Smooth muscle cell (in vitro differentiated cells): ENCODE measurements at regions not wholly inside any gene's neighbourhood (a gene's known extent, or its start where the extent isn't known, plus 50 kb on each side); places are given as distances from the start of the nearest gene placed in this dataset.

Experiments
- DNase-seq: peaks from one replicate; lab custom pipeline; 2025; ENCODE audit not compliant: unreplicated experiment; lab: John Stamatoyannopoulos, UW
- H2AFZ ChIP-seq: fragments of 200-600 bp; sonication (generic); 2 replicates; pipeline ENCODE4 v1.6.0; 2016; ENCODE audit warnings: antibody characterized with exemption, low read depth, mild to moderate bottlenecking
- H3F3A ChIP-seq: fragments of 200-600 bp; sonication (generic); 2 replicates; pipeline ENCODE4 v1.6.0; 2017; ENCODE audit warnings: antibody characterized with exemption, low read depth
- H3K27ac ChIP-seq: fragments of 200-600 bp; sonication (generic); 2 replicates; pipeline ENCODE4 v1.5.1; 2016; ENCODE audit warnings: low read depth, mild to moderate bottlenecking
- H3K27me3 ChIP-seq: fragments of 200-600 bp; sonication (generic); 2 replicates; pipeline ENCODE4 v1.6.1; 2016; ENCODE audit warnings: low read depth, mild to moderate bottlenecking
- H3K36me3 ChIP-seq: fragments of 200-600 bp; sonication (generic); 2 replicates; pipeline ENCODE4 v1.5.1; 2016; ENCODE audit warnings: low read depth
- H3K4me1 ChIP-seq: fragments of 200-600 bp; sonication (generic); 2 replicates; pipeline ENCODE4 v1.5.1; 2016; ENCODE audit warnings: low read depth
- H3K4me2 ChIP-seq: fragments of 200-600 bp; sonication (generic); 2 replicates; pipeline ENCODE4 v1.6.0; 2016; ENCODE audit warnings: mild to moderate bottlenecking
- H3K4me3 ChIP-seq: fragments of 200-600 bp; sonication (generic); 2 replicates; pipeline ENCODE4 v1.5.1; 2016; ENCODE audit warnings: mild to moderate bottlenecking
- H3K79me2 ChIP-seq: fragments of 200-600 bp; sonication (generic); 2 replicates; pipeline ENCODE4 v1.6.0; 2016; ENCODE audit warnings: low read depth, mild to moderate bottlenecking
- H3K9ac ChIP-seq: fragments of 200-600 bp; sonication (generic); 2 replicates; pipeline ENCODE4 v1.6.0; 2016; ENCODE audit warnings: low read depth
- H3K9me3 ChIP-seq: fragments of 200-600 bp; sonication (generic); replicated peaks from 2 replicates; pipeline ENCODE4 v1.5.1; 2016; ENCODE audit warnings: low read depth
- H4K20me1 ChIP-seq: fragments of 200-600 bp; sonication (generic); 2 replicates; pipeline ENCODE4 v1.6.0; 2016; ENCODE audit warnings: low read depth
- CTCF ChIP-seq: fragments of 200-600 bp; sonication (generic); IDR thresholded peaks from 2 replicates; pipeline ENCODE4 v1.5.1; 2017; ENCODE audit warnings: borderline replicate concordance, mild to moderate bottlenecking, antibody characterized with exemption; ENCODE audit not compliant: insufficient read depth, poor library complexity, severe bottlenecking
- WGBS: methylation state at CpG from one replicate; pipeline ENCODE4 v1.1.7; 2016; ENCODE audit warnings: low lambda C conversion rate; 5-methylcytosine and 5-hydroxymethylcytosine counted together

- 98% methylated on average over 7 of the region's 7 CpGs for WGBS
- no peak for TF ChIP-seq CTCF
- H3K4me1 ChIP-seq, result no peaks in the 10 kb centered on the region
- DNase-seq, result no peak
- H3K27ac ChIP-seq, result no peak overlapping the region
- H3K4me2 ChIP-seq, result no peak overlapping the region
- no peaks in the 10 kb centered on the region for H3K79me2 ChIP-seq
- no peak overlapping the region for H3K9ac ChIP-seq
- no peak overlapping the region for H2AFZ ChIP-seq
- H3K36me3 ChIP-seq, result no peaks in the 10 kb centered on the region
- H3K4me3 ChIP-seq, result no peak overlapping the region
- H3K27me3 ChIP-seq, result peaks cover 19% of the 10 kb centered on the region
- H4K20me1 ChIP-seq, result no peaks in the 10 kb centered on the region
- H3K9me3 ChIP-seq, result no peaks in the 10 kb centered on the region
- H3F3A ChIP-seq, result no peaks in the 10 kb centered on the region
Observed at GRCh38 chr1:10947181-10947580, 65.3 kb upstream of the TARDBP start.

- Histone ChIP-seq H3K9me3 (no peaks in the 10 kb centered on the region), H3K4me2 (no peak overlapping the region), H4K20me1 (no peaks in the 10 kb centered on the region), H2AFZ (no peak overlapping the region), H3K4me3 (no peak overlapping the region), H3K79me2 (no peaks in the 10 kb centered on the region), H3K36me3 (no peaks in the 10 kb centered on the region), H3K9ac (no peak overlapping the region), H3K27ac (no peak overlapping the region), H3K4me1 (no peaks in the 10 kb centered on the region), H3K27me3 (peaks cover 16% of the 10 kb centered on the region), H3F3A (no peaks in the 10 kb centered on the region)
- 93% methylated on average over 19 of the region's 19 CpGs for WGBS
- DNase-seq, result no peak
- no peak for TF ChIP-seq CTCF
Observed at GRCh38 chr1:10947691-10948462, 64.6 kb upstream of the TARDBP start.

GRCh38 chr1:10948463-10948775 is 64.0 kb upstream of the TARDBP start:
- WGBS, result 95% methylated on average over 12 of the region's 12 CpGs

More at GRCh38 chr1:10948463-10948775, 64.0 kb upstream of the TARDBP start:
- H3K27ac ChIP-seq, result no peak overlapping the region
- no peaks in the 10 kb centered on the region for H3K36me3 ChIP-seq
- H3K9me3 ChIP-seq, result no peaks in the 10 kb centered on the region
- TF ChIP-seq CTCF, result no peak
- H2AFZ ChIP-seq, result no peak overlapping the region
- H3F3A ChIP-seq, result no peaks in the 10 kb centered on the region
- no peaks in the 10 kb centered on the region for H3K4me1 ChIP-seq
- no peaks in the 10 kb centered on the region for H4K20me1 ChIP-seq
- H3K4me2 ChIP-seq, result no peak overlapping the region
- no peak overlapping the region for H3K4me3 ChIP-seq
- H3K79me2 ChIP-seq, result no peaks in the 10 kb centered on the region
- DNase-seq, result no peak
- H3K9ac ChIP-seq, result no peak overlapping the region
- peaks cover 13% of the 10 kb centered on the region for H3K27me3 ChIP-seq
